NCI-H69 (cell line): ENCODE measurements at regions not wholly inside any gene's neighbourhood (a gene's known extent, or its start where the extent isn't known, plus 50 kb on each side); places are given as distances from the start of the nearest gene placed in this dataset.
"Not testable (repeated sequence)": the region's sequence is repeated elsewhere in the genome, so short reads cannot be mapped to it uniquely, and the experiment has no call there.

Experiments
- DNase-seq: peaks from one replicate; lab custom pipeline; 2025; lab: John Stamatoyannopoulos, UW

DNA sequence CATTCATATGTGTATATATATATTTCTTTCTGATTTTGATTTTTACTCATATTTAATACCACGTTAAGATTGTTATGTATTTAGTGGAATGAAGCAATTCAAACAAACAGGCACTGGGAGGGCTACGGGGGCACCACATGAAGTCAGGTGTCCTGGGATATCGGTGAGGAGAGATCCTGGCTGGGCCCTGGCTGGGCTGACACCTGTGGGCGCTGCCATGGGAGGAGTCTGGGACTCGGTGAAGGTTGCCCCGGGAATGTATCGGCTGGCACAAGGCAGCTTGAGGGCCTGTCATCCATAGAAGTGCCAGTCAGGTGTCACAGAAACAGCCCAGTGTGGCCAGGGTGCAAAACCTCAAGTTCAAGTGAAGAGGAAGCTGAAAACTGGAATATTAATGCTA is 766.9 kb upstream of the ARPP21 start:
- no peak for DNase-seq

DNA sequence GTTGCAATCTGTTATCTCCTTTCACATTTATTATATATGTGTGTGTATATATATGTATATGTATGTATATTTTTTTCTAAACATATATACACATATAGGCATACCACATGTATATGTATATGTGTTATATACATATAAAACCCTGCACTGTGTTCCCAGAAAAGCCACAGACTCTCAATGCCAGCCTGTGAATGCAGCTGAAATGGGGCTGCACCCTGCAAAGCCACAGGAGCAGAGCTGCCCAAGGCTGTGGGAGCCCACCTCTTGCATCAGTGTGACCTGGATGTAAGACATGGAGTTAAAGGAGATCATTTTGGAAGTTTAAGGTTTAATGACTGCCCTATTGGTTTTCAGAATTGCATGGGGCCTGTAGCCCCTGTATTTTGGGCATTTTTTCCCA is 762.3 kb upstream of the ARPP21 start:
- no peak for DNase-seq

DNA sequence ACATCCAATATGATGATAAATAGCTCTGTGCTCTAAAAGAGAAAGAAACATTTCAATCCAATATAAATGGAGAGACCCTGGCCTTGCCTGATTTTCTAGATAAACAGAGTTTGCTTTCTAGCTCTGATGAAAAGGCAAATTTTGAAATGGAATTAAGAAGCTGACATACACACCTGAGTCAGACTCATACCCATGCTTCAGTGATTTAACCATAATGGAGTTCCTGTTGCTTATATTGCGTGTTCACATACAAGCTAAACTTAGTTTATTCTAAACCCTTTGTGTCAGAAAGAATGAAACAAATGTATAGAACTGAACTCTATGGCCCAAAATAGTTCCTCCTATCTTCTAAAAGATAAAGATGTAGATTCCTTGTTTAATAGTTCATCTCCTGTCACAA is 760.8 kb upstream of the ARPP21 start:
- no peak for DNase-seq

DNA sequence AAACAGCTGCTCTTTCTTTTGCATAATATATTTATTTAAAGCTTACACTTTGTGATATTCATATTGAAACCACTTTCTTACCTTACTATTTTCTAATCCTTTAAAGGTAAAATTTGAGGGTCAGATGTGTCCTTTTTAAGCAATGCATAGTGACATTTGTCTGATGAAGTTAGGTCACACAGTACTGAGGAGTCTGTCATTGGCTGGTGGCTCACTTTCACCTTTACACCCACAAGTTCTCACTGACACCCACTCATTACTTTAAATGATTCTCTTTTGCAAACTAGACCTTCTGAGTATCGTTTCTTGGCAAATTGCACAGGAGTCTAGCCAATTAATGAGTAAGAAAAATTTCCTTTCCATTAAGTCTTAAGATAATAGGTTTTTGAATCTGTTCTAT is 758.3 kb upstream of the ARPP21 start:
- no peak for DNase-seq

DNA sequence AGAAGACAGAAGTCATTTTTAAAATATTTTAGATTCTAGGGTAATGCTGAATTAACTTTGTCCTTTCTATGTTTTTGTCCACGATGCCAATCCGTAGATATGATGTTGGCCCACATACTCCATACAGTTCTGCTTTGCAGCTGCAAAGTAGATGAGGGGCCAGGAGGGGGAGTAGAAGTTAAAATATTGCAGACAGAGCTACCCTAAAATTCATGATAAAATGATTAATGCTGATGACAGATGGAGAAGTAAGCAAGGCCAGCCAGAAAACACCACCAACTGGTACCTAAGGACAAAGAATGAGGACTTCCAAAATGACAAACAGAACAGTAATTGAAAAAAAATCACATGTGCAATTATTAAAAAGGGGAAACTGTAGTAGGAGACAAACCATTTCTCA is 756.6 kb upstream of the ARPP21 start:
- no peak for DNase-seq

DNA sequence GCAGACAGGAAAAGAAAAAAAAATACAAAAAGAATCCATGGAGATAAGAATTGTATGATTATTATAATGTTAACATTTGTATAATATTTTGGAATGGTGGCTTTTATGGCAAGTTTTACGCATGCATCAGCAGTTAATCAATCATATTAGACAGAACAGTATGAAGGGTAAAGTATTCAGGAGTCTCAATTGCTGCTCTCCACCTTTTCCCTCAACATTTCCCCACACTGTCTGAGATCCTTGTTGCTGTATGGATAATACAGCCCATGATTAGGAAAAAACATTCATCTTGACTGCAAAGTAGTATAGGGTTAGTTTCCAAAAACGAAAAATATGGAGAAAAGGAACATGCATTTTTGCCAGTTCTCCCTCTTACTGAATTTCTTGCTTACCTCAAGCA is 755.3 kb upstream of the ARPP21 start:
- DNase-seq, result no peak

DNA sequence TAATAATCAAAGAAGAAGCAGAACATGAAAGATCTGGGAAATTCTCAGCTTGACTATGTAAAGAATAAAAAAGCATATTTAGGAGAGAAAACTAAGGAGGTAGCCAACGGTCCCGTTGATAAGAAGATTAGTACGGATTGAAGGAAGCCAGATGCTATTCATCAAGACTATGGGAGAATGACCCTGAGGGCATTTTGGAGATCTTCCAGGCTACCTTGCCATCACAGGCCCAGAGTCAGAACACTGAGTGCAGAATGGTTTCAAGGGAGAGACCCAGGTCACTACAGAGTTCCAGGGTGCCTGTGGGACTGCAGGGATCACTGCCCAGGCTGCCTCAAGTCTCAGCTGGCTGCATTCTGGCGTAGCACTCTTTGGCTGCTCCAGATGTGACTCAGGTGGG is 752.9 kb upstream of the ARPP21 start:
- no peak for DNase-seq

DNA sequence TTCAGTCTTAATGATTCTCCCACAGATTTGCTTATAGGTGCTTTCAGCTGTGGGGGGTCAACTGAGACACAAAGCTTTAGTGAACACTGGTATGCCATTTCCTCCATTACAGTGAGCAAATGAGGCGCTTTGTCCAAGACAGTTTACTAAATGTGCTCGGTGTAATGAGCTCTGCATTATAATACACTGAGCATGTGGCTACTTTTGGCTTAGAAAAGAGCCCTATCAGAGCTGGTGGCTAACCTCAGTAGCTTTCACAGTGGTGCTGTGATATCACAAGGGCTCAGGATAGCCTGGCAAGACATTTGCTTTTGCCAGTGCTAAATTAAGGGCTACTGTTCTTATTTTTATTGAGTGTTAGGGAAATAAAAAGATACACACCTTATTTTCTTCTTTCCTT is 749.7 kb upstream of the ARPP21 start:
- no peak for DNase-seq

DNA sequence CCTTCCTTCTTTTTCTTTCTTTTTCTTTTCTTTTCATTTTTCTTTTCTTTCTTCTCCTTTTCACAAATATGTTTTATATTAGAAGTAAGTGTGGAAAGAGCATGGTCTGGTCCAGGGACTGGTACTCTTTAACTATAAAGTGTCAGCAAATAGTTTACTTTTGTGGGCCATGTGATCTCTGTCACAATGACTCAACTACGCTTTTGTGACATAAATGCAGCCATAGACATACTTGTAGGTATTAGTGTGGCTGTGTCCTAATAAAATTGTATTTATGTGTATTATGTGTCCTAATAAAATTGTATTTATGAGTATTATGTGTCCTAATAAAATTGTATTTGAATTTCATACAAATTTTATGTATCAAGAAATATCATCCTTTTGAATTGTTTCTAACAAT is 749.1 kb upstream of the ARPP21 start:
- DNase-seq, result no peak

DNA sequence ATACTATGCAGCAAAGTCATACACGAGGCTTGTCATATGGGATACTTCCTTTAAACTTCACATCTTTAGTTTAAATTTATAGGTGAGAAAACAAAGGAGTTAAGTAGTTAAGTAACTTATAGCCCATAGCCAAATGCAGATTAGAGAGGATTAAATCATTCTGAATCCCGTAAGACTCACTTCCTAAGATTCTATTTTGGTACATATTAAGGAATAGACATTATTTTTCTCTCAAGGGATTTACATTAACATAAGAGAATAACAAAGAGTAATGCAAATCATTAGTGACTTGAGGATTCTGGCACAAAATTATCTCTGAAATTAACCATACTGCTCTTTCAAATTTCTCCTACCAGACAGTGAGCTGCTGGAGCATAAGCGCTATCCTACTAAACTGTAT is 747.4 kb upstream of the ARPP21 start:
- DNase-seq, result no peak

DNA sequence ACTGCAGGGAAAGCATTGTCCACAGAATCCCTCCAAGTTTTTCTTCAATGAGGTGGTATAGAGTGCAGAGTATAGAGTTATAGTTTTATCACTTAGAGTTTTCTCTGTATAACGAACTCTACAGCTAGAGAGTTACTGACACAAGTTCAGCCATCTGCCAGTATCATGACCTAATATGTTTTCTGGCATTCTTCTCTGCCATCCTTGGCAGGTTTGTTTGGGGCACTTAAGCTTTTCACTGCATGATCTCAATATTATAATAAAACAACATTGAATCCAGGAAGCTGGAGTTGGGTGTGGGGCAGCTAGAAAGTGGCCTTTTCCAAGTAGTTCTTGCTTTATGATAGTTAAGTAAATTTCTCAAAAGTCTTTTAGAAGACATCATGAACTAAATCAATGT is 743.5 kb upstream of the ARPP21 start:
- DNase-seq, result no peak

DNA sequence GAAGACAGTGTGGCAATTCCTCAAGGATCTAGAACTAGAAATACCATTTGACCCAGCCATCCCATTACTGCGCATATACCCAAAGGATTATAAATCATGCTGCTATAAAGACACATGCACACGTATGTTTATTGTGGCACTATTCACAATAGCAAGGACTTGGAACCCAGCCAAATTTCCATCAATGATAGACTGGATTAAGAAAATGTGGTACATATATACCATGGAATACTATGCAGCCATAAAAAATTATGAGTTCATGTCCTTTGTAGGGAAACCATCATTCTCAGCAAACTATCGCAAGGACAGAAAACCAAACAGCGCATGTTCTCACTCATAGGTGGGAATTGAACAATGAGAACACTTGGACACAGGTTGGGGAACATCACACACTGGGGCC is 729.6 kb upstream of the ARPP21 start:
- not testable (repeated sequence) for DNase-seq

DNA sequence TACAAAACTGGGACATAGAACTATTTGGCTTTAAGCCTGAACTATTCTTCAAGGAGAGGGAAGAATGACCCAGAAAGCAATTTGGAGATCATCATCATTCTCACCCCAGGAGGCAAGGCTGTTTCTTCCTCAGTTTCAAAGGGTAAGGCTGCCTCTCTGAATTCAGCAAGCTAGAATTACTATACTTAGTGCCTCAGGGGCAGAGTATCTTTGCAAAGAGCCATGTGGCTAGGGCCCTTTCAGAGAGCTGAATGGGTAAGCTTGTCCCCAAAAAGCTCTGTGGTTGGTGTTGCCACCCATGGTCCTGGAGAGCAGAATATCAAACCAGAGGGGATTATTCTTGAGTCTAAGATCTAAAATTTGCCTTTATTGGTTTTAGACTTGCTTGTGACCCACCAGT is 720.3 kb upstream of the ARPP21 start:
- no peak for DNase-seq

DNA sequence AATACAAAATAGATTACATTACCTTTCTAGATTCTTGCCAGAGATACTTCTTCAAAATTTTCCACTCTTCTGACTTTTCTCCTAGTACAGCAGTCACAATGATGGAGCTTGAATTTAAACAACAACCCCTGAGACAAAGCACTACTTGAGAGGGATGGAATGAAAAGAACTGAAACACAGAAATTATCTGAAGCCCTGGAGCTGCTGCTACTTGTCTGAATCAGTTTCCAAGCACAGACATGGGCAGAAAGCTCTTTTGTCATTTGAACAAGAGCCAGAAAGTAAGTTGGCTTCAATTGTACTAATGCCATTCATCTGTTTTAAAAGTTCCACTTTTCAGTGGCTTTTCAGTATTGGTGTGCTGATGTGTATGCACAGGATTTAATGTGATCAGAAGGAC is 718.5 kb upstream of the ARPP21 start:
- no peak for DNase-seq

DNA sequence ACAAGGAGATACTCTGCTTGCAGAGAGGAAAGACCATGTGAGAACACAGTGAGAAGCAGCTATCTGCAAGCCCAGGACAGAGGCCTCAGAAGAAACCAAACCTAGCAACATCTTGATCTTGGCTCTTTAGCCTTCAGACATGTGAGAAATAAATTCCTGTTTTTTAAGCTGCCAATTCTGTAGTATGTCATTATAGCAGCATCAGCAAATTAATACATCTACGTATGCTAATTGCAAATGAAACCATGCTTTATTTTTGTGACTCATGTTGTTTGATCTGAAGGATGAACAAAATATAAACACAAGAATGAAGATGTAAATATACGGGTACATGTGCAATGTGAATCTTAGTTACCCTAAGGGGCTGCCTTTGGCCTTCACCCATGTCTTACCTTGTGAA is 714.4 kb upstream of the ARPP21 start:
- DNase-seq, result no peak

DNA sequence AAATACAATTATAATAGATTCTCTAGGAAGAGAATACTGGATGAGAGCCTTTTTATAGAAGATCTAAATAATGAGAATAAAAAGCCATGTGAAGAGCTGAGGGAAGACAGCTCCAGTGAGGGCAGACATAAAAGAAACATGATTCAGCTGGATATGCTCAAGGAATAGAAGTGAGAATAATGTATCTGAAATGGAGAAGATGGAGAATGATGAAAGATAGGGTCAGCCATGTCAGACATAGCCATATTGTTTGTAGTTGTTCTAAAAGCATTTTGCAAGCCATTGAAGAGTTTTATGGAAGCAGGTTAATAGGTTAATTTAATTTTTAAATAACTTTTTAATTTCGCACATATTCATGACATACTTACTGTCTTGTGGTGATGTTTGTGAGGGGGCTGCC is 713.5 kb upstream of the ARPP21 start:
- DNase-seq, result no peak

DNA sequence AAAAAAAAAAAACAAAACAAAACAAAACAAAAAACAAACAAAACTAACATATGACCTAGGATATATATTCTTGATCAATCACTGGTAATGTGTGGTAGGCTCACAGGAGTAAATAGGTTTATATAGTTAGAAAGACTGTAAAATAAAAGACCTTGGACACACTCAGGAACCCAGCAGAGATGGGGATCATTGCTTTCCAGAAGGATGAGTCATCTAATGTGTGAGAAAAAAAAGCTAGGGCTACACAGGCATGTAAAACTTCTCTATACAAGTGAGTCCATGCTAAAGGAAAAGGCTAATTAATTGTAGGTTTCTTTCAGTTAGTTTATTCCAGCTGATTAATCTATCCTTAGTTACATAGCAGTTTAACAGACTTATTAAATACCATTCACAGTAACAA is 710.3 kb upstream of the ARPP21 start:
- no peak for DNase-seq

DNA sequence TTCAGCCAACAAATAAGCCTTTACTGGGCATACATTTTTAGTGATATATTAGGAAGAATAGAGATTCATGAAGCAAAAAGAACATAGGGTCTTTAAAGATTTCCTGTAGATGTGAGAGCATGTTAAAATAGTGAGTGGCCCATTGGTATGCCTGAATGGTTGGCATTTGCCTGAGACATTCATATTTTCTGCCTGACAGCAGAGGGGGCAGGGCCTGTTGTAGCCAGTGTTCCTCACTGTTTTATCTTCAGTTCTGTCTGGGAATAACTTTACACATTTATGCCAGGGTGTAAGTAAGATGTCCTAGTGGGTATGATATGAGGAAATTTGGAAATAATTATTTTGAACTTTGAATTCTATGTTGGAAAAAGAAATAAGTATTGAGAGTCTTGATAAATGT is 704.7 kb upstream of the ARPP21 start:
- no peak for DNase-seq

DNA sequence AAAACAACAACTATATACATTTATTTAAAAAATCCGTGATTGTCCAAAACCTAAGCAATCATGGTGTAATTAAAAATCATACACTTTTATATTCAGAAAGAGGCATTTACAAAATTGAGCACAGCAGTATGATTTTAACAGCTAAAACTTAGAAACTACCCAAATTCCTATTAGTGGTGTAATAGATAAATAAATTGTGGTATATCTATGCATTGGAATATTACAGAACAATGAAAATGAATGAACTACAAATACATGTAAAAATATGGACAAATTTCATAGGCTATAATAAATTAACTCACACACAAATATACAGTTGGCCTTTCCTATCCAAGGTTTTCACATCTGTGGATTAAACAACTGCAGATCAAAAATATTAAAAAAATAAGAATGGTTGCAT is 700.5 kb upstream of the ARPP21 start:
- no peak for DNase-seq

DNA sequence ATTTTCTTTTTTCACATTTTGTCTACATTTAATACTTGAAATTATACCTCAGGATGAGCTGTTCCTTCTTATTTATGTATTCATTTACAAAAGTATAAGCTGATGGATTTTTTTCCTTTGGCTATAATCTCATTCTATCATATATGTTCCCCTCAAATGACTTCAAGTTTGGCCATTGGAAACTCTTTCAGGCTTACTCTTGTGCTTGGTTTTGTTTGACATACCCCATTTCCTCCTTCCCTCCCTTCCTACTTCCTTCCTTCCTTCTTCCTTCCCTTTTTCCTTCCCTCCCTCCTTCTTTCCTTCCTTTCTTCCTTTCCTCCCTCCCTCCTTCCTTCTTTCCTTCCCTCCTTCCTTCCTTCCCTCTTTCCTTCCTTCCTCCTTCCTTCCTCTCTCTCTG is 697.1 kb upstream of the ARPP21 start:
- DNase-seq, result no peak

DNA sequence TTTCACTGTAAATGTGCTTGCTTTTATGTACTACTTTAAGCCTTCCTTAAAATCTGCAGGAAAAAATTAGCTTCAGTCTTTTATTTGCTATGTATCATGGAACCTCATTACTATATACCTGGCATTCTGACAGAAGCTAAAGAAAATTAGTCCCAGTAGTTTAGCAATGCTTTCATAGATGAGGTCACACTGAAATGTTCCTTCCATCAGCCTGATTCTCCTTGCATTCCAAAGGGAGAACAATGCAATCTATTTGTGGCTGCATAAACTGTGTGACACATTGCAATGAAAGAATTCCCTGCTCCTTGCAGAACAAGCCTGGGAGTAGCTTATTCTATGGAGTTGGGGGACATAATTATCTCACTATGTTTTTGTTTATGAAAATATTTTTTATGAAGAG is 691.5 kb upstream of the ARPP21 start:
- no peak for DNase-seq

DNA sequence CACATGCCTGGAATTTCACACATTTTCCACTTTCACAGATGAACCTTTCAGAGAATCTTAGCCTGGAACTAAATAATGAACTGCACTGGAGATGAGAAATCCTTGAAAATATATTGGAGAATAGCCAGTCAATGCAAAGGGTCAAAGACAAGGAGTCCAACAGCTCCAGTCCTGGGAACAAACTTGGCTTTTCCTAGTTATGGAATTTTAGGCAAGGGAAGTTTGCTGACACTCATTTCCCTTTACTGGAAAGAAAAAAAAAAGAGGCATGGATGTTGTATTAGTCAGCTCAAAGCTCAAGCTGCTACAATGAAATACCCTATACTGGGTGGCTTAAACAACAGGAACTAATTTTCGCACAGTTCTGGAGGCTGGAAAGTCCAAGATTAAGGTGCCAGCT is 690.8 kb upstream of the ARPP21 start:
- no peak for DNase-seq

DNA sequence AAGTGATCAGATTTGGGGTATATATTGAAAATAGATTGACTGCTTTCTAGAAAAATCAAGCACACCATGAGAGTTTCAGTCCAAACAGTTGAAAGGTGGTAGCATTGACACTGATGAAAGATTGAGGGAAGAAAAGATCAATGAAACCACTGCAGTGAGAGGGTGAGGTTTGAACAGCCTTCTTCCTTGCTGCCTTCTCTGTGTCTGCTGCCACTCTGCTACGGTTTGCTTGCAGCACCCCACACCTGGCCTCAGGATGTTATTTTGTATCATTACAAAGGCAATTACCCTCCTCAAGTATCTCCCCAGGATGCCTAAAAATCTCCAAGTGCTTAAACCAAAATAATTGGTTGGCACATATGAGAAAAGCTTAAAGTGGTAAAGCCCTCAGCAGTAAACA is 683.6 kb upstream of the ARPP21 start:
- DNase-seq, result no peak

DNA sequence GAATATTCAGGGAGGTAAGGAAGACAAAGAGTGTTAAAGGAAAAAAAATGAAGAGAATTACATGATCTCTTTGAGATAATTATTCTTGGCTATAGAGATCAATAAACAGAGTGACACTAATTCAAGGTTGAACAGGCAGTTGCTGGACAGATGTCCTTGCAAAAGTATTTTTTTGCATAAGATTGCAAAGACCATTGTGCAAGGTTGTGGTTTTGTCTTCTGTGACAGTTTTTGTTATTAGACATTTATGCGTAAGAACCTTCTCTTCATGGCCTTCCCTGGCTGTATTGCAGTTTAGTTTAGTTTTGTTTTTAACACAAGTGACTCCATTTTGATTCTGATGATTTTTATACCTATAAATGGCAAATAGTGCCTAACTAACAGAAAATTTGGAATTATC is 682.8 kb upstream of the ARPP21 start:
- no peak for DNase-seq

DNA sequence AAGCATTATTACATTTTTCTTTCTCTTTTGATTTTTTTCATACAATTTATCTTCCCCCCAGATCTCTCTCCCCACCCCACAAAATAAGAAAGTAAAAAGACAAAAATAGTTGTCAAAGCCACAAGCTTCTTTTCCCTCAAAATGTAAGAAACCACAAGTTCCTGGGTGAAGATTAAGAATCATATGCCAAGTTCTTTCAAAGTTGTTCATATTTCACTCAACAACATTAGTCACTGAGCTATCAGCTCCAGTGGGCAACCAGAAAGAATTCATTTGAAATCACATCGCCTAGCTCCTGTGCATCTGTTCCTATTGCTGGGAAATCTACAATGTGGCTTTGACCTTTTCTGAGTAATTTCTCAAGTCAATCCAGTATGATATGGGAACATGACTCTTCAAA is 681.6 kb upstream of the ARPP21 start:
- no peak for DNase-seq

DNA sequence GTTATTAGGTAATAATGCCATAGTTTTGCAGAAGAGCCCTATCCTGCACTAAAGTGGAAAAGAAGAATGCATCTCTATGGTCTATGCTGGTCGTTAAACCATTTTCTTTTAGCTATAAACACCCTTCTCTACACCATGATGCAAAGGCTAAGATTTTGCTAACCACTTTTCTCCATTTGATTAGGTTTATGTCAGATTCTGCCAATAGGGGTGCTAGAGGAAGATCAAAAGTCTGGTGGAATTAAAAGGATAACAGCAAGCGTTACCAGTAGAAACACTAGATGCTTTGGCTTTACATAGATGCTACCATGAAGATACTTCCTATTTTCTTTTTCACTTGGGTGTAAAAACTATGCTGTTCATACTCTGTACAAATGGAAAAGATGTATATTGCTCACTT is 669.8 kb upstream of the ARPP21 start:
- DNase-seq, result no peak
